Mesenchymal stem cell (in vitro differentiated cells and primary cell): ENCODE measurements at regions not wholly inside any gene's neighbourhood (a gene's known extent, or its start where the extent isn't known, plus 50 kb on each side); places are given as distances from the start of the nearest gene placed in this dataset.

Experiments
- DNase-seq: peaks from one replicate; pipeline ENCODE4 v3.0.0-alpha.2; 2013
- H2AFZ ChIP-seq: one replicate; pipeline ENCODE4 v1.6.1; 2013; ENCODE audit warnings: low read depth, mild to moderate bottlenecking, control low read depth, inconsistent platforms, low read length, moderate library complexity
- H2AK5ac ChIP-seq: 2 replicates; pipeline ENCODE4 v1.6.1; 2013; ENCODE audit warnings: low read length, moderate library complexity, mild to moderate bottlenecking, inconsistent platforms; ENCODE audit not compliant: severe bottlenecking
- H2BK120ac ChIP-seq: one replicate; pipeline ENCODE4 v1.6.1; 2013; ENCODE audit warnings: low read depth, mild to moderate bottlenecking, inconsistent platforms, low read length, moderate library complexity
- H2BK12ac ChIP-seq, 2 experiments: one replicate each; pipeline ENCODE4 v1.6.1; 2013; ENCODE audit warnings: inconsistent platforms in 2 of 2, low read length in 2 of 2, mild to moderate bottlenecking in 2 of 2, moderate library complexity in 2 of 2, control low read depth in 1 of 2
- H2BK15ac ChIP-seq: one replicate; pipeline ENCODE4 v1.6.1; 2013; ENCODE audit warnings: mild to moderate bottlenecking, low read depth, inconsistent platforms; ENCODE audit not compliant: poor library complexity, severe bottlenecking
- H2BK5ac ChIP-seq: 2 replicates; pipeline ENCODE4 v1.6.1; 2013; ENCODE audit warnings: low read depth, mild to moderate bottlenecking, low read length, control low read depth, inconsistent platforms; ENCODE audit not compliant: poor library complexity, severe bottlenecking
- H3K14ac ChIP-seq, 2 experiments: one replicate each; pipeline ENCODE4 v1.6.1; 2013; ENCODE audit warnings: inconsistent platforms in 2 of 2, low read length in 2 of 2, control low read depth in 1 of 2, mild to moderate bottlenecking in 1 of 2, moderate library complexity in 1 of 2
- H3K18ac ChIP-seq, 2 experiments: one replicate each; pipeline ENCODE4 v1.6.1; 2013; ENCODE audit warnings: inconsistent platforms in 2 of 2, low read length in 2 of 2, control low read depth in 1 of 2, low read depth in 1 of 2, mild to moderate bottlenecking in 1 of 2
- H3K23ac ChIP-seq, 2 experiments: one replicate each; pipeline ENCODE4 v1.6.1; 2013; ENCODE audit warnings: inconsistent platforms in 2 of 2, low read length in 2 of 2, mild to moderate bottlenecking in 2 of 2, moderate library complexity in 2 of 2, control low read depth in 1 of 2
- H3K27ac ChIP-seq: 2 replicates; pipeline ENCODE4 v1.5.1; 2013; ENCODE audit warnings: mild to moderate bottlenecking, moderate library complexity, low read length, control low read depth, inconsistent platforms; ENCODE audit not compliant: poor library complexity, severe bottlenecking
- H3K27me3 ChIP-seq, 2 experiments: 2 replicates each; pipeline versions ENCODE4 v1.6.1 to v1.7.0; 2013; ENCODE audit warnings: low read length in 2 of 2, mild to moderate bottlenecking in 2 of 2, moderate library complexity in 2 of 2, control low read depth in 1 of 2, inconsistent platforms in 1 of 2; ENCODE audit not compliant: control insufficient read depth in 1 of 2, insufficient read depth in 1 of 2
- H3K36me3 ChIP-seq, 2 experiments: 2 replicates each; pipeline versions ENCODE4 v1.6.1 to v1.7.0; 2013; ENCODE audit warnings: low read length in 2 of 2, control low read depth in 1 of 2, inconsistent platforms in 1 of 2, low read depth in 1 of 2, mild to moderate bottlenecking in 1 of 2; ENCODE audit not compliant: insufficient read depth in 2 of 2, control insufficient read depth in 1 of 2
- H3K4ac ChIP-seq, 2 experiments: one replicate each; pipeline ENCODE4 v1.6.1; 2013; ENCODE audit warnings: inconsistent platforms in 2 of 2, low read length in 2 of 2, mild to moderate bottlenecking in 2 of 2, moderate library complexity in 2 of 2, control low read depth in 1 of 2, low read depth in 1 of 2
- H3K4me1 ChIP-seq: 2 replicates; pipeline ENCODE4 v1.6.1; 2013; ENCODE audit warnings: low read depth, low read length, control low read depth; ENCODE audit not compliant: control insufficient read depth, insufficient read depth
- H3K4me2 ChIP-seq: 2 replicates; pipeline ENCODE4 v1.6.1; 2013; ENCODE audit warnings: low read length, mild to moderate bottlenecking, inconsistent platforms; ENCODE audit not compliant: poor library complexity, severe bottlenecking
- H3K4me3 ChIP-seq, 2 experiments: 2 replicates each; pipeline versions ENCODE4 v1.5.1 to v1.7.0; 2013; ENCODE audit warnings: low read length in 2 of 2, mild to moderate bottlenecking in 2 of 2, control low read depth in 1 of 2, low read depth in 1 of 2; ENCODE audit not compliant: insufficient read depth in 1 of 2
- H3K79me1 ChIP-seq: replicated peaks from 2 replicates; pipeline ENCODE4 v1.6.1; 2013; ENCODE audit warnings: mild to moderate bottlenecking, control low read depth, low read length, inconsistent platforms; ENCODE audit not compliant: poor library complexity, severe bottlenecking
- H3K9ac ChIP-seq: 2 replicates; pipeline ENCODE4 v1.7.0; 2013; ENCODE audit warnings: mild to moderate bottlenecking, low read length, moderate library complexity
- H3K9me3 ChIP-seq: 2 replicates; pipeline ENCODE4 v1.7.0; 2013; ENCODE audit warnings: mild to moderate bottlenecking, low read length; ENCODE audit not compliant: control insufficient read depth
- H4K8ac ChIP-seq: one replicate; pipeline ENCODE4 v1.6.1; 2013; ENCODE audit warnings: inconsistent platforms, mild to moderate bottlenecking, low read length, moderate library complexity
- H4K91ac ChIP-seq: one replicate; pipeline ENCODE4 v1.6.1; 2013; ENCODE audit warnings: mild to moderate bottlenecking, low read length, inconsistent platforms
- WGBS: methylation state at CpG from one replicate; pipeline ENCODE4 v1.1.7; 2013; ENCODE audit warnings: mixed read lengths; 5-methylcytosine and 5-hydroxymethylcytosine counted together

- H3K79me1 ChIP-seq = no peaks in the 10 kb centered on the region
- no peak overlapping the region for H3K14ac ChIP-seq
- H3K4ac ChIP-seq = no peak overlapping the region
- no peak overlapping the region for H2BK120ac ChIP-seq
- H2BK12ac ChIP-seq = no peak overlapping the region
- H2BK15ac ChIP-seq = no peak overlapping the region
- H3K23ac ChIP-seq = no peak overlapping the region
- H3K4me3 ChIP-seq = no peak overlapping the region
- no peaks in the 10 kb centered on the region for H3K4me1 ChIP-seq
- no peak overlapping the region for H2AK5ac ChIP-seq
- no peak overlapping the region for H2AFZ ChIP-seq
- no peak overlapping the region for H3K27ac ChIP-seq
- WGBS = 31% methylated on average over 1 of the region's 2 CpGs
- H3K36me3 ChIP-seq = no peaks in the 10 kb centered on the region
- H3K27me3 ChIP-seq = peaks cover 0 to 8% of the 10 kb centered on the region in 2 experiments
- H3K18ac ChIP-seq = no peak overlapping the region
- H2BK5ac ChIP-seq = no peak overlapping the region
- no peak overlapping the region for H4K91ac ChIP-seq
- H3K4me2 ChIP-seq = no peak overlapping the region
- H4K8ac ChIP-seq = no peak overlapping the region
- H3K9ac ChIP-seq = no peak overlapping the region
- DNase-seq = no peak
- no peaks in the 10 kb centered on the region for H3K9me3 ChIP-seq
Observed at GRCh38 chr1:213650603-213651002, 337.2 kb upstream of the PROX1 start.

- Histone ChIP-seq H3K4me2 (no peak overlapping the region), H3K27me3 (peaks cover 0 to 8% of the 10 kb centered on the region in 2 experiments), H2AFZ (no peak overlapping the region), H3K23ac (no peak overlapping the region), H2AK5ac (no peak overlapping the region), H4K8ac (no peak overlapping the region), H3K79me1 (no peaks in the 10 kb centered on the region), H3K9ac (no peak overlapping the region), H2BK12ac (no peak overlapping the region), H3K27ac (no peak overlapping the region), H3K18ac (no peak overlapping the region), H2BK15ac (no peak overlapping the region), H3K9me3 (no peaks in the 10 kb centered on the region), H3K36me3 (no peaks in the 10 kb centered on the region), H4K91ac (no peak overlapping the region), H3K14ac (no peak overlapping the region), H3K4me3 (no peak overlapping the region), H3K4me1 (no peaks in the 10 kb centered on the region), H2BK5ac (no peak overlapping the region), H2BK120ac (no peak overlapping the region), H3K4ac (no peak overlapping the region)
- 68% methylated on average over 3 of the region's 4 CpGs for whole genome bisulfite sequencing
- DNase-seq = no peak
Observed at GRCh38 chr1:213651077-213651476, 336.7 kb upstream of the PROX1 start.

GRCh38 chr1:213652109-213652508 lies 335.7 kb upstream of the PROX1 start:
- 49% methylated on average over 3 of the region's 4 CpGs for WGBS
- no peak overlapping the region for H3K4ac ChIP-seq

GRCh38 chr1:213656039-213656438 lies 331.7 kb upstream of the PROX1 start:
- H4K91ac ChIP-seq = no peak overlapping the region
- H3K14ac ChIP-seq = no peak overlapping the region
- no peaks in the 10 kb centered on the region for H3K4me1 ChIP-seq
- no peak overlapping the region for H3K23ac ChIP-seq
- H4K8ac ChIP-seq = no peak overlapping the region
- H2BK5ac ChIP-seq = no peak overlapping the region
- no peak overlapping the region for H2BK15ac ChIP-seq
- H2AFZ ChIP-seq = no peak overlapping the region
- H3K4ac ChIP-seq = no peak overlapping the region
- H3K4me2 ChIP-seq = no peak overlapping the region
- H3K4me3 ChIP-seq = no peak overlapping the region
- H2BK12ac ChIP-seq = no peak overlapping the region
- H3K36me3 ChIP-seq = no peaks in the 10 kb centered on the region
- no peak overlapping the region for H3K9ac ChIP-seq
- H2BK120ac ChIP-seq = no peak overlapping the region
- DNase-seq = no peak
- H2AK5ac ChIP-seq = no peak overlapping the region
- H3K9me3 ChIP-seq = no peaks in the 10 kb centered on the region
- no peak overlapping the region for H3K27ac ChIP-seq
- peaks cover 0 to 10% of the 10 kb centered on the region in 2 experiments for H3K27me3 ChIP-seq
- H3K18ac ChIP-seq = no peak overlapping the region
- H3K79me1 ChIP-seq = no peaks in the 10 kb centered on the region
- 53% methylated on average over 3 of the region's 3 CpGs for WGBS

More at GRCh38 chr1:213652109-213652508, 335.7 kb upstream of the PROX1 start:
- Histone ChIP-seq H3K14ac (no peak overlapping the region), H4K8ac (no peak overlapping the region), H3K4me3 (no peak overlapping the region), H3K36me3 (no peaks in the 10 kb centered on the region), H4K91ac (no peak overlapping the region), H3K4me2 (no peak overlapping the region), H3K9ac (no peak overlapping the region), H2BK120ac (no peak overlapping the region), H3K27ac (no peak overlapping the region), H3K9me3 (no peaks in the 10 kb centered on the region), H2AK5ac (no peak overlapping the region), H2AFZ (no peak overlapping the region), H3K23ac (no peak overlapping the region), H3K27me3 (peaks cover 0 to 13% of the 10 kb centered on the region in 2 experiments), H3K4me1 (no peaks in the 10 kb centered on the region), H2BK12ac (no peak overlapping the region), H3K18ac (no peak overlapping the region), H2BK5ac (no peak overlapping the region), H3K79me1 (no peaks in the 10 kb centered on the region), H2BK15ac (no peak overlapping the region)
- DNase-seq = no peak
